Stomach (tissue), 4 donors: ENCODE measurements at regions not wholly inside any gene's neighbourhood (a gene's known extent, or its start where the extent isn't known, plus 50 kb on each side); places are given as distances from the start of the nearest gene placed in this dataset.

Experiments
- CTCF ChIP-seq, 7 experiments: fragments of 450-650 bp in 4 of 7; fragments of 200-600 bp in 3 of 7; sonication (generic) in 3 of 7; IDR thresholded peaks; one replicate each; pipeline ENCODE4 v1.5.1; 2016 to 2019; ENCODE audit warnings: antibody characterized with exemption in 7 of 7, control low read depth in 2 of 7, mild to moderate bottlenecking in 1 of 7
- POLR2A ChIP-seq, 4 donors: fragments of 450-650 bp; IDR thresholded peaks; one replicate each; pipeline ENCODE4 v1.6.1; 2016; ENCODE audit warnings: antibody characterized with exemption in 4 of 4, control low read depth in 2 of 4, mild to moderate bottlenecking in 1 of 4, moderate library complexity in 1 of 4
- POLR2AphosphoS5 ChIP-seq, 3 donors: sonication (generic); formaldehyde crosslinking; IDR thresholded peaks; one replicate each; pipeline ENCODE4 v1.6.1; 2016; ENCODE audit warnings: antibody characterized with exemption in 3 of 3

GRCh38 chr18:7336623-7337022 lies 105.7 kb downstream of the LRRC30 start:
- no peak for TF ChIP-seq POLR2AphosphoS5 (IDR thresholded peaks at IDR 0.05)
- no peak for TF ChIP-seq CTCF (IDR thresholded peaks at IDR 0.05)
- TF ChIP-seq POLR2A (IDR thresholded peaks at IDR 0.05): no peak
